CD4-positive, alpha-beta T cell treated with Interleukin-10 for 1 hour (primary cell): ENCODE measurements at regions not wholly inside any gene's neighbourhood (a gene's known extent, or its start where the extent isn't known, plus 50 kb on each side); places are given as distances from the start of the nearest gene placed in this dataset.
"Not testable (repeated sequence)": the region's sequence is repeated elsewhere in the genome, so short reads cannot be mapped to it uniquely, and the experiment has no call there.

Experiments
- DNase-seq: peaks from one replicate; pipeline ENCODE4 v3.0.0-alpha.2; 2020

DNA sequence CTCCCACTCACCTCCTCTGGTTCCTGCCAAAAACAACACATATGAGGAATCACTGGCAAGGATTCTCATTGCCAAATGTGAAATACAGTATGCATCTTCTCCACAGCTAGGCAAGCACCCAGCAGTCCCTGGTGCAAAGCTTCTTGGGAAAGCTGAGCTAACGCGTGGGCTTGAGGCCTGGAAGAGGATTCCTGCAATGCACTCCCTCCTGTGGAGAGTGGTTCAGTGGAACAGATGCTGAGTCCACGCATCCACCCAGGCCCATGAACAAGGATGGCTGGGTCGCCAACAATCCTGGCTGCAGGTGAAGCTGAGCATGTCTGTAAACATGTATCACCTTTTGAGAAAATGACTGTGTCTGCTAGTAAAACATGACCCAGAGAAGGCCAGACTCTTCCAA lies 113.2 kb upstream of the CHST15 start:
- no peak for DNase-seq

DNA sequence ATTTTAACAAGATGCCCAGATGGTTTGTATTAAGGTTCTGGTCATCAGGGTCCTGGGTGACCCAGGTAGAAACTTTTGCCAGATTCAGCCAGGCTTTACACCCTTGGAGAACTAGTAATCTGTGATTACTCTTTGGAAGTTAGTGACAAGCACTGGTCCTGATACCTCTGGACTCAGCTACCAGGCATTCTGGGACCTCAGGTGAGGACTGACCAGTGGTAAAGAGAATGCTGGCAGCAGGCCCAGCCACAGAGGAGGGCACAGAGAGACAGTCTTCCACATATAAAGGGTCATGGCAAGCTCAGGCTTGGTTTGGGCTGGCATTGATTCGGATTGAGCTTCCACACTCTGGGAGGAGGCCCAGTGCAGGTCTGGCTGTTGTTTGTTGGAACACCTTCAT lies 112.0 kb upstream of the CHST15 start:
- DNase-seq: no peak

DNA sequence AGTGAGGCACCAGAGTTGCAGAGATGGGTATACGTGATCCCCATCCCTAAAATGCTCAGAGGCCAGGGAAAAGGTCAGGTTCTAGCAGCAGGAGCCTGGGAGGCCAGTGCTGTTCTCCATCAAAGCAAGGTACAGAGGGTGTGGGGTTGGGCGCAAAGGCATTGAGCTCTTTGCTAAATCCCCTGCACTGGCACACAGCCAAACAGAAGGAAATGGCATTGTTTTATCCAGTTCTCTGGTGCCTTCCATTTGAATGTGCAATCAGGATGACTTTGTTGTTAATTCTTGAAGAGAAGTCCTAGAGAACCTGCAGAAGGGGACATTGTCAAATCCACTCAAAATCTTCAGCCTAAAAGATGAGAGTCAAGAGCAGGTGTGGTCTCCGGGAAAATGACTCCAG lies 111.3 kb upstream of the CHST15 start:
- DNase-seq: no peak

DNA sequence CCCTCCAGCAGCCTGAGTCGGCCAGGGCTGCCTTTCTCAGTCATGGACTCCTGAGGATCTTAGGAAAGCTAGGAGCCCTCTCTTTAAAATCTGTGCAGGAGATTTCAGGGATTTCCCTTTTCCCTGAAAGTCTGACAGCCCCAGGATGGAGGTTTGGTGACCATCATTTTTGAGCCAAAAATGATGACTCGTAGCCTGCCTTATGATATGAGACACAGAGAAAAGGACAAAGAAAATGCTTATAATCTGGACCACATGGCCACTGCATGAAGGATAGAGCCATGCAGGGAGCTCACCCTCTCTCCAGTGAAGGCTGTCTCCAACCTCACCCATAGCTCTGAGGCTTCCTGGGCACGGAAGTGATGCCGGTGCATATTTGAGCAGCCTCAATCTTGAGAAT lies 106.6 kb upstream of the CHST15 start:
- no peak for DNase-seq

DNA sequence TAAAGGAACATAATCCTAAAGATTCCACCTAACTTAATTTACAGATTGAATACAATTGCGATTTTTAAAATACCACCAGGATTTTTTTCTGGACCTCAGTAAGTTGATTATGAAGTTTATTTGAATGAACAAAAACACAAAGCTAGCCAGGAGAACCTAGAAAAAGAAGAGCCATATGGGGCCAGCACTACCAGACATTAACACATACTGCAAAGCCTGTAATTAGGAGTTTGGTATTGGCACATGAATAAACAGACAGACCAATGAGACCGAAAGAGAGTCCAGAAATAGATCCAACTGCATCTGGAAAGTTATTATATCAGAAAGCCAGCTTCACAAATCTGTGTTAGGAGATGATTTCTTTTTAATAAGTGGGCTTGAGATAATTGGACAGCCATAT lies 105.5 kb upstream of the CHST15 start:
- no peak for DNase-seq

DNA sequence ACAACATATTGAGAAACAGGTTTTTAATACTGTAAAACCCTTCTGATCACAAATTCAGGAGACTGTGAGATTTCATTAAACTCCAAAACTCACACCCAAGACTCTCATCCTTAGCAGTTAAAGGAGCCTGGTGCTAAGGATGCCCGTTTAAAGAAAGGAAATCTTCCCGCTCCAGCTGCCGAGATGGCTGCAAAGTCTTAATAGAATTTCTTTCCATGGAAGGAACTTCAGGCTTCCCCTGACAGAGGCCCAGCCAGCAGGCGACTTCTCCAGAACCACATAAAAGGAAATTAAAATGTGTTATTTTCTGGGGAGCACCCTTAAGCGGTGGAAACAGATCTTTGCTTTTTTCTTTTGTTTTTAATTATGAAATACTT lies 104.7 kb upstream of the CHST15 start:
- no peak for DNase-seq

DNA sequence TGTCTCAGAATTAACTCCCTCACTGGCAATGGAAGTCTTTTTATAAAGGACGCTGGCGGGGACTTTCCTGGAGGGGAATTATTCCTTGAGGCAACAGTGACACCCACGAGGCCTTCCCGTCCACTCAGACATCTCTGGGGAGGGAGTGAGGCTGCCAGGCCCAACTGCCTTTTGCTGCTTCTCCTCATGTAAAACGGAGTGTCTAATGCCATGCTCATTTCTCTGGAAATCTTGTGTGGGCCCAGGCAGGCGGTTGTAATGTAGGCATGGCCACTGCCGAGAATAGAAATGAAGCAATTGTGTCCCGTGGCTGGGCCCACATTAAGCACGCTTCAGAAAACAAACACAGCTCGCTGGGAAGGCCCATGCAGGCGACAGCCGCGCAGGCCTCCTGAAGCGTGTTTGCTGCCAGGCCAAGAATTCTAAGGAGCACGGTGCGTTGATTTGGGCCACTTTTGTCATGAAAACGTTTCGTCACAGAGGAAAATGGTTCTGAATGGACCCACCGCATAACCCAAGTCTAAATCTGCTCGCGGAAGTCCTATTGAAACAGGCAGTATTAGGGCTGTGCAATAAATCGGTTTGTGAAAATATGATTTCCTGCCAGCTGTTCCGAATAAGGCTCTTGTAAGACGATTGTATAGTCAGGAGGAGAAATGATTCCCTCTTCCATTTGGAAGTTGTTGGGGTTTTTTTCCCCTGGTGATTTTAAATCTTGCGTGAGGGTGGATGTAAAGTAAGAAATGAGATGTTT lies 104.2 kb upstream of the CHST15 start:
- no peak for DNase-seq

DNA sequence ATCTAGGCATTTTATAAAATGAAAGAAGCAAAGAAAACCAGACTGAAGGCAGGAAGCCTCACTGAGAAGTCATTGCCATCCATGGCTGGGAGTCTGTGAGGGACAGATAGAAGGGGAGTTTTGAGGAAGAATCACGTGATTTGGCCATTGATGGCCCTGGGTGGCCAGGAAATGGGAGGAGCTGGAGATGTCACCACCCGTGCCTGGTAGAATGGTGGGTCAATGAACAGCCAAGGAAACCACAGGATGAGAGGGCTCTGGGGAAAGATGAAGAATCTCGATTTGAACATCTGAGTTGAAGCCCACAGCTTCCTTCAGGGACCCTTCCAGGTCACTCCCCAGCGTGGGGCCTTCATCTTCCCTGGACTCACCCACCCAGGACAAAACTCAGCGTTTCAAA lies 103.3 kb upstream of the CHST15 start:
- no peak for DNase-seq

DNA sequence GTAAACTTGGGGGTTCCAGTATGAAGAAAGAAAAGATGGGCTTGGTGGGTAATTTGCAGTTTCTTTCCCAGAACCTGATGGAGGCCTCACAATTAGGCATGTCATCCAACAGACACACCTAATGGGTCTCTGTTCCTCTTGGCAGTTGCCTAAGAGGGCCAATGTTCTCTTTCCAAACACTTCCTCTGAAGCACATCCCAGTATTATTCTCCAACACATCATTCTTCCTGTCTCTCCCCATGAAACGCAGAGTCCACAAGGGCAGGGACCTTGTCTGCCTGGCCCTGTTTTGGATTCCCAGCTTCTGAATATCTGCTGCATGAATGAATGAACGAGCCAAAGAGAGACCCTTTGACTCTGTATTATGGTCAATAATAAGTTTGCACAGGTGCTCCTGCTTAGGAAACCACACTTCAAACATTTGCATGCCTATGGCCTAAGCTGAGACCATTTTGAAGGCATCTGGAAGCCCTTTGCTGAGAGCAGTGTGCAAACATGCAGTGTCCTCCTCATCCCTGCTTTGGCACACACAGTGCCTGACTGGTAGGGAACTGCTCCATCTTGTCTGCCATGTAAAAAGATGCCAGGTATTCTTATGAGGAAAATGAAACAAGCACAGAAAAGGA lies 100.9 kb upstream of the CHST15 start:
- DNase-seq: no peak

DNA sequence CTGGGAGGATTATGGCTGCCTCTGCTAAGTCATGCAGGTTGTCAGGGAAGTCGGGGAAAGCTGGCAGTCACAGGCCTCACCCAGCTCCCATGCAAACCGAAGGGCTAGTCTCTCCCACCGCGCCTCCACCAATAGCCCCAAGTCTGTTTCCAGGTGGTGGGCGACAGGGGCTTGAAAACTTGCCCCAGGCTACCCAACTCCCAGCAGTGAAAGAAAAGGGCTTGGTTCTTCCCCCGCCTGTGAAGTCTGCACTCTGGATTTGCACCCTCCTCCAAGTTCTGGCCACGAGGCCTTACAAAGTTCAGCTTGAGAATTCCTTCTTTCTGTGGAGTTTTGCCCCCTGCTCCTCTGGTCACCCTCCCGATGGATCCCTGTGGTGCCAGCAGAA lies 99.9 kb upstream of the CHST15 start:
- no peak for DNase-seq

DNA sequence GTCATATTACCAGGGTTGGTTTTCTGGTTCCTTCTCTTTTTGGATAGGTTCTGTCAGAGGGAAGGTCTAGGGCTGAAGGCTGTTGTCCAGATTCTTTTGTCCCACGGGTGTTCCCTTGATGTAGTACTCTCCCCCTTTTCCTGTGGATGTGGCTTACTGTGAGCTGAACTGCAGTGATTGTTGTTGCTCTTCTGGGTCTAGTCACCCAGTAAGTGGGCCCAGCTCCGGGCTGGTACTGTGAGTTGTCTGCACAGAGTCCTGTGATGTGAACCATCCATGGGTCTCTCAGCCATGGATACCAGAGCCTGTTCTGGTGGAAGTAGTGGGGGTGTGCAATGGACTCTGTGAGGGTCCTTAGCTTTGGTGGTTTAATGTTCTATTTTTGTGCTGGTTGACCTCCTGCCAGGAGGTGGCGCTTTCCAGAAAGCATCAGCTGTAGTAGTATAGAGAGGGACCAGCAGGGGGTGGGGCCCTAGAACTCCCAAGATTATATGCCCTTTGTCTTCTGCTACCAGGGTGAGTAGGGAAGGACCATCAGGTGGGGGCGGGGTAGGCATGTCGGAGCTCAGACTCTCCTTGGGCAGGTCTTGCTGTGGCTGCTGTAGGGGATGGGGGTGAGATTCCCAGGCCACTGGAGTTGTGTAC lies 99.4 kb upstream of the CHST15 start:
- DNase-seq: not testable (repeated sequence)

DNA sequence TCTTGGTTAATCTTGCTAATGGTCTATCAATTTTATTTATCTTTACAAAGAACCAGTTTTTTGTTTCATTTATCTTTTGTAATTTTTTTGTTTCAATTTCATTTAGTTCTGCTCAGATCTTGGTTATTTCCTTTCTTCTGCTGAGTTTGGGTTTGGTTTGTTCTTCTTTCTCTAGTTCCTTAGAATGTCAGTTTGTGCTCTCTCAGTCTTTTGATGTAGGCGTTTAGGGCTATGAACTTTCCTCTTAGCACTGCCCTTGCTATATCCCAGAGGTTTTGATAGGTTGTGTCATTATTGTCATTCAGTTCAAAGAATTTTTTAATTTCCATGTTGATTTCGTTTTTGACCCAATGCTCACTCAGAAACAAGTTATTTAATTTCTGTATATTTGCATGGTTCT lies 97.1 kb upstream of the CHST15 start:
- DNase-seq: not testable (repeated sequence)

DNA sequence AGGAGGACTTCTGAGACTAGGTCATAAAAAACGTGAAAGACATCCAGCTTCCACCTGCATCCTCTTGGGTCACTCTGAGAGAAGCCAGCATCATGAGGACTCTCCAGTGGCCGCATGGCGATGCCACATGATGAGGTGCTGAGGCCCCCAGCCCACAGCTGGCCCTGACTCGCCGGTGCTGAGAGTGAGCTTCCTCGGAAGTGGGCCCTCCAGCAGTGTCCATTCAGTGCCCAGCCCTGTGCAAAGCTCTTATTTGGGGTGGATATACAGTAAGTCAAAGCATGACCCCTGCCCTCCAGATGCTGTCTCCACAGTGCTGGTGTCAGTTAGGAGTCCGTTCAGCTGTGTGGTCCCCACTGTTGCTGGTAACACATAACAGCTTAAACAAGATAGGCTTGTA lies 93.6 kb upstream of the CHST15 start:
- DNase-seq: no peak

DNA sequence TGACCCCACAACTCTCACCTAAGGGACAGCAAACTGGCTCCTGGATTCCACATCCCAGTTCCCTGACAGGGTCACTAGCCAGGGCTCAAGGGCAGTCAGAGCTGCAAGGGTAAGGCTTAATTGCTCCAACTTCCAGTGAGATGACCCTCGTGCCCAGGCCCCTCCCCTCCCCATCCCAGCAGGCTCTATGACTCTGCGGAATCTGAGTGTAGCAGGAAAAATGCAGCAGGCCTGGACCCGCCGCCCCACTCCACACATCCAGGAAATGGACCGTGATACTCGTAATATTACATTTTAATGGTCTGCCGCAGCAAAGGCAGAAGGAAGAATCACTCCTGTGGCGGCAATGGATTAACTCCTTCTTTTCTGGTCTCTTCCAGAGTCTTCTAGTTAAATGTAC lies 91.7 kb upstream of the CHST15 start:
- DNase-seq: no peak

DNA sequence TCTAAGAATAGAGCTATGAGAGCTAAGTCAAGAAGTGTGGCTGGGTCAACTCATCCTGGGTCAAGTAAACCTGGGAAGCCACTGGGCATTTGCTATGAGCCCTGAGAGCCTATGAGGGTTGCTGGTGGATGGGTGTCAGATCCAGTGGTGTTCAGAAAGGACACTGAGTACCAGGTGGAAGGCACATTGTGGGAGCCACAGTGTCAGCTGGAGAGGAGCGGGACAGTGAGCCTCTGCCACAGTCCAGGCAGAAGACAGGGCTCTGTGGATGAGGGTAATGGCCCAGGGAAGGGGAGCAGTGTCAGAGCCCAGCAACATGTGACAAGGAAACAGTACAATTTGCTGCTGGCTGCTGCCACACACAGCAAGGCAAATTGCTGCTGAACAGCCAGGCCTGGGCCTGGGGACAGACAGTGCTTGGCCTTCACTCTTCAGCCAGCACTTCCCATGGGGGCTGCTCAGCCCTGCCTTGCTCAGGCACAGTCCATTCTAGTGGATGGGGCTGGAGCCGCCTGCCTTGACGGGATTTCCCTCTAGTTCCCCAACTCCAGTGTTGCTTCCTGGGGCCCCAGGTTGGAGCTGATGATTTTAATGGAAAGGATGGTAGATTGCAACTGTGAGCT lies 90.9 kb upstream of the CHST15 start:
- DNase-seq: no peak

DNA sequence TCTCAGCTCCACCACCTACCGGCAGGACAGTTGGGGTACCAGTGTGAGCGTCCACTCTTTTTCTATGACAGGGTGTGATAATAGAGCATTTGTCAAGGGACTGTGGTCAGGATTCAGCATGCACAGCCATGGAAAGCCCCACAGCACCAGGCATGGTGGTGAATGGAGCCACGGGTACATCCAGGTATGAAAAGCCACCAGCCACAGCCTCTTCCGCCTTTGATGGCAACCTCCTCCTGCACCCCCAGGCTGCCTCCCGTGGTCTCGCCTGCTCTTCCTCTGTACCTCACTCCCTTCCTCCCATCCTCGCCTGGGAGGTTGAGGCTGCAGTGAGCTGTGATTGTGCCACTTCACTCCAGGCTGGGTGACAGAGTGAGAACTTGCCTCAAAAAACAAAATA lies 90.2 kb upstream of the CHST15 start:
- DNase-seq: no peak

DNA sequence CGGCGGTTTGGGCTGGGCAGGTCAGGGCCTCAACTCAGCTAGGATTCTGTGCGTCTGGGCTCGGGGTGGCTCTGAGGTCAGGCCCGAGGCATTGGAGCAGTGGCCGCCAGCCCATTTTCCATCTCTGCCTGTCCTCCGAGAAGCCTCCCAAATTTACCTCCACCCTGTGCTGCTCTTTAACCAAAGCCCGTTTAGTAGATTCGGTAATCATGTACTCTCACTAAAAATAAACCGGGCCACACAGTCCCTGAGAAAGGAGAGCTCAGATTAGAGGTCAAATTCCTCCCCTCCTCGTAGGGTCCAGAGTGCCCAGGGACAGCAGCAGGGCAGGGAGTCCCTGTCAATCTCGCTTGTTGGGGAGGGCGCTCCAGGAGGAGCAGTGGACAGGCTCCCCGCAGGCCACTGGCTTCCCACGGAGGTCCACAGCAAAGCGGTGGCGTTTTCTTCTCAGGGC lies 88.7 kb upstream of the CHST15 start:
- no peak for DNase-seq

DNA sequence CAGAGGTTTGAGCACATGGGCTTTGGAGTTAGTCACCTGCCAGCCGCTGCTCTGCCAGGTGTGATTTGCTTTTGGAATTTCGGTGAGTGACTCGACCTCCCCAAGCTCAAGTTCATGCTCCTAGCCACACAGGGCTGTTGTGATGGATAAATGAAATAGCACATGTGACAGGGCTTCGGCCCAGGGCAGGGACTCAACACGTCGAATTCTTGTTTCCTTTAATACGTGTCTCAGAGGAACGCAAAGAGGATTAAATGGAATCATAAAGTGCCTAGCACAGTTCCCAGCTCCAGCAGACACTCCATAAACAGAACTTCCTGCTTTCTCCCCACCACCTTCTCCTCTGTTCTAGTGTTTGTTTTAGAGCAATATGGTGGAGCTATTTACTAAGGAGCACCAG lies 88.3 kb upstream of the CHST15 start:
- DNase-seq: no peak

DNA sequence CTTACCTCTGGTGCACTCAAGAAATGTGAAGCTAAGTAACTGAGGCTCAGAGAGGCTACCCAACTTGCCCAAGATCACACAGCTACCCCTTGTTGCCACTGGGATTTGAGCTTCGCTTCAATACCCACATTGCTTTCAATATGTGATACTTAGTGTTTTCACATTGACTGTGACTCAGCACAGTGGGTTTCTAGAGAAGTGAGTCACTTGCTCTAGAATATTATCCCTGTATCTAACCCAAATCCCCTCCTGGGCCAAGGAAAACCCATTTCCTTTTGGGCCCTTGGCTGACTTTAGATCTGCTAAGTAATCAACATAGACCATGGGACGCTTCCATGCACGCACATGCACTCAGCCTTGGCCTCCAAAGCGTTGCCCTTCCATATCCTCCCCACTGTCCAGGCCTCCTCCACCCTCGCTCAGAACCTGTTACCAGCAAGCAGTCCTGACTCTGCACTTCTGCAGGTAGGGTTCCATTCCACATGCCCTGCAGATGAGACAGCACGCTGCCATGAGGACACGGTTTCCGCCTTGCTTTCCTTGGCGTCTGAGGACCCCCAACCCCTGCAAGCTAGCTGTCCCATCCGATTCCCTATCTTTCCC lies 87.7 kb upstream of the CHST15 start:
- no peak for DNase-seq

DNA sequence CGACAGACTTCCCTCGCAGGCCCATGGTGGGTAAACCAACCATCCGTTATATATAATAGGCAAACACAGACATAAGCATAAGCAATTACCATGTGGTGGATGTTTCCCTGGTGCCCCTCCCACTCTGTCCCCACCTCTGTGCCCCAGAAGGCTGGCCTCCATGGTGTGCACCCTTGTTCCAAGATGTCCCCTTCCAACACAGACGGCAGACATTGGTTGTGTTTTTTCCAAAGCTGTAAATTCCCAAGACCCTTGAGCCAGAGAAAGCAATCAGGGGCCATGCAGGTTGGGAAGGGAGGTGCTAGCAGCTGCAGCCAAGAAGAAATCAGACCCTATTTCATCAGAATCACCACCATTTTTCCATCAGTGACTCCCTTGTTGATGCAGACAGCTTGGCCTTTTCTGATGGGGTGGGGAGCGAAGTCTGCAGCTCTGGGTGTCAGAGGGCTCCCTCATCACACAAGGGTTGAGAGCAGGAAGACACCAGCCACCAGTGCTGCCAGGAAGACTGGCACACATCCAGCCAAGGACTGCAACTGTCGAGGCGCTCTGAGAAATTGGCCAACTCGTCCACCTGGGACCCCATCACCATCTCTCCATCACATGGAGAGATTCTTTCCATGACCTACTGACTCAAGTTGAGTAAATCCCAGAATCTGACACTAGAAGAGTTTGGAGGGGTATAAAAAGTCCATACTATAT lies 86.8 kb upstream of the CHST15 start:
- no peak for DNase-seq

DNA sequence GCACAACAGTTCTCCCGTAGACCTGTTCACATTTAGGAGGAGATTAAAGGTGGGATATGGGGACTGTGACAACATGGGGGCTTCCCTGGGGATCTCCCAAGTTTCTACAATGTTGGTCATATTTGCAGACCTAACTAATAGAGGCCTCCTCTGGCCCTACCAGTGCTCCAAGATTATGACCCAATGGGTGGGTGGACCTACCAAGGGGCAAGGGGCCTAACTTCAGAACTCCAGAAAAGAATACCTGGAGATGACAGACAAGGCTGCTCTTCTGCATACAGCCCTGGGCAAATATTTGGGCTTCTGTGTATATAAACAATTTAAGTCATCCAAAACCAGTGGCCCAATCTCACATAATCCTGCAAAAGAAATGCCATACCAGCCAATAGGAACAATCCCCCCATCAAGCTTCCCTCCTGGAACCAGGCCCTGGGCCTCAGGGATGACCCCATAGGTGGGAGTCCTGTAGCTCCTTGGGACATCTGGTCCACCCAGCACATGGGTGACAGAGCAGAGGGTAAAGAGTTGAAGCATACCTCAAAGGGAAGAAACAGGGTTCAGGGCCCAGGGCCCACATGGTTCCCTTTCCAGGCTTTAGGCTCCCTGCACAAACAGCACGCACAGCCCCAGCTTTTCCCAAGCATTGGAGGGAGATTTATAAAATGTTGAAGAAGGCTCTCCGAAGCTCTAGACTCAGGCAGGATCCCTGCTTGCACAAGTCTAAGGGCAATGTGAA lies 86.1 kb upstream of the CHST15 start:
- DNase-seq: no peak

DNA sequence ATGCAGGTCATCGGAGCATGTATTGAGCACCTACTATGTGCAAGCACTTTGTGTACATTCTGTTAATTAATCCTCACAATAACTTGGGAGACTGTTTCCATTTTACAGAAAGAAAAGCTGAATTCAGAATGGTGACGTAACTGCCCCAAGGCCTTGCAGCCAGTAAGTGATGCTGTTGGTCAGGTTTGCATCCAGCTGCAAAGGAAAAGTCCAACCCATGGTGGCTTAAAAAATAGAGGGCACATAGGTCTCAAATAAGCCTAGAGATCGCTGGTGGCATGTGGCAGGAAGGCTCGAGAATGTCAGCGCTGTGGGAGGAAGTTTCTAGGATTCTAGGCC lies 83.8 kb upstream of the CHST15 start:
- DNase-seq: no peak
